ENCODE measurements at regions not wholly inside any gene's neighbourhood (a gene's known extent, or its start where the extent isn't known, plus 50 kb on each side); places are given as distances from the start of the nearest gene placed in this dataset.
"Not testable (repeated sequence)": the region's sequence is repeated elsewhere in the genome, so short reads cannot be mapped to it uniquely, and the experiment has no call there.

DNA sequence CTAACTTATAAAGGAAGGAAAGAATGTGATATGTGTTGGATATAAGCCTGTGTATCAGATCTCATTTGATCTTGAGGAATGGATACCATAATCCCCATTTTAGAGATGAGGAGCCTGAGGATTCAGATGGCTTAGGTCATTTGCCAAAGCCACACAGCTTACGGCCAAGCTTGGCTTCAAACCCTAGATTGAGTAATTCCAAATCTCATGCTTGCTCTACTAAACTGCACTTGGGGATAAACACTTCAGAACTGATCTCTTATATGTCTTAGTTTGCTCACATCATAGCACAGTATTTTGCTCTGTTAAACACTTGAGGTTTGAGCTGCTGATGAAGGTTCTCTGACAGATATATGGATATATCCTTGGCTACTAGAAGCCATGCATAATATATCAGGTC, 504.4 kb downstream of the NTRK2 start:
- DNase-seq (no peak), ATAC-seq (no peak)
- intact Hi-C loops (cut with micrococcal nuclease) = no loop called here

DNA sequence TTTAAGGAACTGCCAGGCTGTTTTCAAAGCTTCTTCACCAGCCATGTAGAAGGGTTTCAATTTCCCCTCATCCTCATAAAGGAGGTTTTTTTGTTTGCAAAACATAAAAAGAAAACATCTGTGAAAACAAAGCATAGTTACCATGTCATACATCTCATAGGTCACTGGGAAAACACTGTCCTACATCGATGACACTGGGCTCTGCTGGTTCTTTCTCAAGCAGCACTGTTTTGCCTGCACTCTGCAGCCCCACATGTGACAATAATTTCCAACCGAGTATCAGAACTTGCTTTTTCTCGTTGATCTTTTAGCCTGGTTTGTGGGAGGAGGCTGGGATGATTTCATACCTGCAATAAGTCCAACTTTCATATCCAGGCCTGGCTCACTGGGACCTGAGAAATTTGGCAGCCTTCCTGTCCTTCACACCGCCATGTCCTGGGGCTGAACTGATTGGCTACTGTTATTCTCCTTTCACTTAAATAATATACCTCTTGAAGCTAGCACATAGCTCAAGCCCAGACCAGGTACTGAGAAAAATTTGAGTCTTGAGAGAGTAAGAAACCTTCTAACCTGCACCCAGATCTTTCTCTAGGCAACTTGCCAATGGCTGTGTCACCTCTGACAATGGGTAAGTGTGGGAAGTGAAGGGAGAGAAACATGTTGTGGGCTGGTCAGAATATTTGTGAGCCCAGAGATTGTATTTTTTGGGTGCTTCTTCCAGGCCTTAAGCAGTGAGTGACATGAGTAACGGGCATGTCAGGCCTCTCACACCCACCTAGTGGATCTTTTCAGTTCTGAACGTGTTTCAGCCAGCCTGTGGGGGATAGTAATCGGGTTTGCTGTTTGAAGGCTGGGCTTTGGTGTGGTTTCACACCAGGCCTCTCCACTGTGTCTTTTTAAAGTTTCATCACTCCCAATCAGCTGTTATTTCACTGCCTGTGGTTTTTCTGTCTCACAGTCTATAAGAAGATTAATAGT, 502.8 kb downstream of the NTRK2 start:
- peak; percentile 80 for ATAC-seq
- DNase-seq = peak; percentile 26
- intact Hi-C loops (cut with micrococcal nuclease) = no loop called here

GRCh38 chr9:85171163-85171562, 501.6 kb downstream of the NTRK2 start:
- DNase-seq (no peak), ATAC-seq (no peak)
- intact Hi-C loops (cut with micrococcal nuclease) = no loop called here

DNA sequence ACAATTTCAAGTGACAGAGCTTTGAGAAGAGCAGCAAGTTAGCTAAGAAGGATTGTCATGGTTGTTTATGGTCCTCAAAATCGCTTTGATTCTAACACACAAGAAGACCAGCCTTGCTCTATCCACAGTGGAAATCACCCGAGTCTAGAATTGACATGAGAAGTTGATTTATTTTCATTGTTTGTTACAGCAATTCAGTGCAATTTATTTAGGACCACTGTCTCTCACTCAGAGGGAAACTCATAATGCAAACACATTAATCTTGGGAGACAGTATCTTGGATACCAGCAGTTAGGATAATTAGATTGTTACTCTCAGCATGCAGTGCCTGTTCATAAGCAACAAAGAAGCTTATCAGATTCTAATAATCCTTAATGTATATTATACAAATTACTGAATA, 498.9 kb downstream of the NTRK2 start:
- no peak for ATAC-seq
- no peak for DNase-seq
- intact Hi-C loops (cut with micrococcal nuclease) = no loop called here

DNA sequence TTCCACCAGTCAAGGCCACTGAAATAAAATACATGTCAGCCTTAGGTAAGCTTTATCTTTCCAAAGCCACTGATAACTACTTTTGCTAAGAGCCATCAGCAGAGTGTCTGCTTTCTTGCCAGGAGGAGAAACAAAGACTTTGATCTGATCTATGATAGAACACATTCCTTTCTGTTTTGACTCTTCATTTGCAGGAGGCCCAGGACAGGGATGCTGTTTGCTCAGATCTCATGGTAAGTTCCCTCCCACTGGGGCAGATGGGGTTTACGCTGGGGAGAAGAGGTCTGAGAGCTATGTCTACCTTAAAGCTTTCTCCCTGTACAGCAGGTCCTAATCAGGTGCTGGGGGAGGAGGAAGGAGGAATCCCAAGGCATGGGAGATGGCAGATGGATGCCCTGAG, 497.6 kb downstream of the NTRK2 start:
- intact Hi-C loops (cut with micrococcal nuclease) = no loop called here
- ATAC-seq = no peak

DNA sequence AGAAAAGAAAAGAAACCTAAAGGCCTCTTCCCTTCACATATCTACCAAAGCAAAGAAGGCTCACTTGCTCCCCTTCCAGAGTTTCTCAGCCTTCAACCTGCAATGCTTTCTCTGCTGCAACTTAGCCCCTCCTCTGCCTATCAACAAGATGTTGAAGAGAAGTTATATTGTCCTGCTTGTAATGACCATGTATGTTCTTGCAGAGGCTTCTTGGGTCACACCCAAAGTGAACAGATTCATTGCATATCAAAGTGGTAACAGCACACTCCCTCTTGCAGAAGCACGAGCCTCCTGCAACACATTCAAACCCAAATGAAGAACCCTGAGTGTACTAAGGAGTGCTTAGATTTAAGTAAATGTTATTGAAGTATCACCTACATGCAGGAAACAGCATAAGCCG, 494.3 kb downstream of the NTRK2 start:
- no peak for DNase-seq
- ATAC-seq = no peak
- intact Hi-C loops (cut with micrococcal nuclease) = no loop called here

More for the DNA sequence above, 497.6 kb downstream of the NTRK2 start:
- no peak for DNase-seq

DNA sequence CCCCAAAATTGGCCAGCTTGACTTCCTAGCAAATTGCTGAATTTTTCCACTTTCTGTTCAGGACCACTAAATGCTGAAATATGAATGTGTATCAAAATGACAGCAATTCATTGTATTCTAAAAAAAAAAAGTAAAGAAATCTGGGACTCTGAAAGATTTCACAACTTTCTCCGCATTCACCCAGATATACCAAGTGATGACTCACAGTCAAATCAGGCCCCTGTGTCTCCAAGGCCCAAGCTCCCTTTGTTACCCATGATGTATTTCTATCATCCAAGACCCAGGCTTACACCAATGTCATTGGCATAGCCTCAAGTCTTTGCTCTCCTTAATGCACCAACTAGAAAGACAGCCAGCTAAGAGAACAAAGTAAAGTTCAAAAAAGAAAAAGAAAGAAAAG, 493.9 kb downstream of the NTRK2 start:
- intact Hi-C loops (cut with micrococcal nuclease) = no loop called here
- no peak for DNase-seq
- no peak for ATAC-seq

DNA sequence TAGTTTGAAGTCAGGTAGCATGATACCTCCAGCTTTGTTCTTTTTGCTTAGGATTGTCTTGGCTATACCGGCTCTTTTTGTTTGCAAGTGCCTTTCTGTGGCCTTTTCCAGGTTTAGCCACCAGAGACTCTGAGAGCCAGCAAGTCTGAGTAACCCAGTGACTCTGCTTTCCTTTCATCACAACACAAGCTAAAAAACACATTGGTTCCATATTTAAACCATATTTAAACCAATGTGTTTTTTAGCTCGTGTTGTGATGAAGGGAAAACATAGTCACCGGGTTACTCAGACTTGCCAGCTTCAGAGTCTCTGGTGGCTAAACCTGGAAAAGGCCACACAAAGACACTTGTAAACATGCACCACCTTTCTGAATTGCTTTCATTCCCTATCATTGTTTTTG, 493.3 kb downstream of the NTRK2 start:
- intact Hi-C loops (cut with micrococcal nuclease) = no loop called here
- ATAC-seq = no peak
- DNase-seq = no peak

- ATAC-seq; intact Hi-C loops (cut with micrococcal nuclease); DNase-seq: not testable (repeated sequence)
These were observed 491.4 kb downstream of the NTRK2 start for GRCh38 chr9:85160944-85161343.

GRCh38 chr9:85158512-85158911, 489.0 kb downstream of the NTRK2 start:
- DNase-seq = no peak
- ATAC-seq = no peak
- intact Hi-C loops (cut with micrococcal nuclease) = no loop called here

- ATAC-seq = no peak
These were observed 488.2 kb downstream of the NTRK2 start for GRCh38 chr9:85157772-85158171.

GRCh38 chr9:85156652-85157051, 487.1 kb downstream of the NTRK2 start:
- DNase-seq = no peak
- intact Hi-C loops (cut with micrococcal nuclease) = no loop called here
- ATAC-seq = no peak

More at GRCh38 chr9:85157772-85158171, 488.2 kb downstream of the NTRK2 start:
- intact Hi-C loops (cut with micrococcal nuclease) = no loop called here
- no peak for DNase-seq

DNA sequence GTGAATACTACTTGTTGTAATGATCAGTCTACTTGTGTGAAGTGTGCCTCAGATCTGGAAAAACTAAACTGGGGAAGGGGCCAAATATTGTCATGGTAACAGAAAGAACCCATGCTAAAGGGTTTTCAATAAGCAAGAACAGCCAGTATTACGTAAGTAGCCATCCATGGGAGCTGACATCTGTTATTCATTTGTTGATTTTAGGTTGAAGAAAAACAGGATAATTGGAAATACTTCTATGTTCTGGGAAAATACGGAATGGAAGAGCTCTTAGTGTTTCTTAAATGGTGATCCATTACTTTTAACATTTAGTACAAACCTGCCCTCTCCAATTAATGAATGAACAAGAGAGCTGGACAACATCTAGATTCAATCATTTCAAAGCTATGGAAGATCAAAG, 485.8 kb downstream of the NTRK2 start:
- DNase-seq = no peak
- no peak for ATAC-seq
- intact Hi-C loops (cut with micrococcal nuclease) = no loop called here

GRCh38 chr9:85151741-85152140, 482.2 kb downstream of the NTRK2 start:
- intact Hi-C loops (cut with micrococcal nuclease) = no loop called here
- DNase-seq (no peak), ATAC-seq (no peak)

- DNase-seq (no peak), ATAC-seq (no peak)
- intact Hi-C loops (cut with micrococcal nuclease) = no loop called here
These were observed 481.6 kb downstream of the NTRK2 start for GRCh38 chr9:85151162-85151561.

DNA sequence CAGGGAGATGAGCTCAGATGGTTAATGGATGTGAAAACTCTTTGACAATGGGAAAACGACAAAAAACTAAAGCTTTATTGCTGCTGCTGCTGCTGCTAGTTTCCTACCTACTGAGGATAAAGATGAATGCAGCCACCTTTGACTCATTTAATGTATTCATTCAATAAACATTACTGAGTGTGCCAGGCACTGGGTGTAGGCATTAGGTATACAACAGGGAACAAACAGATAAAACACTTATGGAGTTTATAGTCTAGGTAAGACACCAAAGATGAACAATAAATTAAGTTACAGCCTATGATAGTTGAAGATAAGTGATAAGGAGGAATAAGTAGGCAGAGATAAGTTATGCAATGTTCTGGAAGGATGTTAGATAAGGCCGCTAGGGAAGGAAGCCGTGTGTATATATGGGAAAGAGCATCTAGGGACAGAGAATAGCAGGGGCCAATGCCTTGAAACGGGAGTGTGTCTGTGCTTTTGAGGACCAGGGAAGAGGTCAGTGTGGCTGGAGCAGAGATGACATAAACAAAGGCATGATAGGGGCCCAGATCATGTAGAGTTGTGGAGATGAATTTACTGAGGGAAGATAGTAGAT, 477.6 kb downstream of the NTRK2 start:
- no peak for DNase-seq
- intact Hi-C loops (cut with micrococcal nuclease) = no loop called here
- no peak for ATAC-seq

DNA sequence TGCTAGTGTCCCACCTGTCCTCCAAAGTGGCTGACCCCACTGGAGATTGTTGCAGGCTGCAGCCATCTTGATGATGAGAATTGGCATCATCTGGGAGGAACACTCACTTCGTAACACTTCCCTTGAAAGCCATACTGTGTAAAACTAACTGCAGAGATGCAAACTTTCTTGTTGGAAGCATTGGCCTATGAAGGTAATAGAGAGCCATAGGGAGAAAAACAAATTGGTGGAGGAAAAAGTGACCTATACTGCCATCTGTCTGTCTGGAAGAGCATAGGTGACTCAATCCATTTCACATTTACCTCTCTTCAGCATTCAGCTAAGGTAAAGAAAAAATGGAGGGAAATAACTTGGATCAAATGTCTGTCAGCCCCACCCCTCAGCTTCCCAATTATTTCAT, 473.4 kb downstream of the NTRK2 start:
- intact Hi-C loops (cut with micrococcal nuclease) = no loop called here
- ATAC-seq = peak; percentile 51
- DNase-seq = no peak

- intact Hi-C loops (cut with micrococcal nuclease) = no loop called here
- ATAC-seq (peak; percentile 69), DNase-seq (peak; percentile 52)
These were observed 473.0 kb downstream of the NTRK2 start for GRCh38 chr9:85142496-85142911.

DNA sequence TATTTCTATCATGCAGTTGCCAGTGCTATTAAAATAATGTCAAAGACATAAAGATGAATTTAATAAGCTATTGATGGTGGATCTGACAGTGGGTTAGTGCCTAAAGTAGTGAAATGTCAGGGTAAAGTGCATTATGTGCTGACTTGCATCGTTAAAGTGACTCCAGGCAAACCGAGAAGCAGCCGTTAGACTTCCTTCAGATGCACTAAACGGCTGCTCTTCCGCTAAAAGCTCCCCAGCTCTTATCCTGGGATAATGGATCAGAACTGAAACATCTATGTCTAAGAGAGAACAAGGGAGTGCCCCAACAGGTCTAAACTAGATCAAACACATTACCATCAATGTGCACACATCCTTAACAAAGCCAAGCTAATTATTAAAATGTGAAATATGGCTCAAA, 468.2 kb downstream of the NTRK2 start:
- intact Hi-C loops (cut with micrococcal nuclease) = no loop called here
- DNase-seq = no peak
- no peak for ATAC-seq

DNA sequence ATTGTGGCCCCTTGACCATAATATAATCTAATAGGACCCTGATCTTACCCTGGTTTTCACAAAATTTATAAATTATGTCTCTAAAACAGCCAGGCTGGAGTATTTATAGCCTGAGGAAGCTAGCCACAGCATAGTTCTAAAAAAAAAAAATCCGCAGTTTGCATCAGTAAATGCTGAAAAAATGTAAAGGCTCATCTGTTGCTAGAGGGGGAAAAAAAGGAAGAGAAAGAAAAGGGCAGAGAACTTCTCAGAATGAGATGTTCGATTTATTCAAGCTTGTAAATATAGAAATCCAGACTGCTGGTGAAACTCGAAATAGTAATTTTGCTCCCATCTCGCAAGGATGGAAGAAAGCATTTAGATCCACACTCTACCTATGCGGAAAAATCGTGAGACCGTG, 467.5 kb downstream of the NTRK2 start:
- no peak for ATAC-seq
- intact Hi-C loops (cut with micrococcal nuclease) = no loop called here
- no peak for DNase-seq

DNA sequence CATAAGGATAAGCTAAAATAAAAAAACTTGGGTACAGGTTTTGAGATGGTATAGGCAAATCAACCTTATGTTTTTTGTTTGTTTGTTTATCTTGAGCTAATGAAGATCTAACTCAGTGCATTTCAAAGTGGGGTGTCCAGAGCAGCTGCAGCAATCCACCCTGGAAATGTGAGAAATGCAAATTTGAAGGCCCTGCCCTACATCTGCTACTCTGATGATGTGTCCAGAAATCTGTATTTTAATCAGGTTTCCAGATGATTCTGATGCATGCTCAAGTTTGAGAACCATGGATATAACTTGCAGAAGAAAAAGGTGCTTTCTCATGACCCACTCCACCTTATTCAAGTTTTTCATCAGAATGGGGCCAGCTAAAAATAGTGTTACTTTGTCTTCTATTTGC, 467.0 kb downstream of the NTRK2 start:
- no peak for ATAC-seq
- intact Hi-C loops (cut with micrococcal nuclease) = no loop called here
- DNase-seq = no peak

Data from left ventricle myocardium superior (tissue), 1 donor.